ENCODE measurements at regions not wholly inside any gene's neighbourhood (a gene's known extent, or its start where the extent isn't known, plus 50 kb on each side); places are given as distances from the start of the nearest gene placed in this dataset.

DNA sequence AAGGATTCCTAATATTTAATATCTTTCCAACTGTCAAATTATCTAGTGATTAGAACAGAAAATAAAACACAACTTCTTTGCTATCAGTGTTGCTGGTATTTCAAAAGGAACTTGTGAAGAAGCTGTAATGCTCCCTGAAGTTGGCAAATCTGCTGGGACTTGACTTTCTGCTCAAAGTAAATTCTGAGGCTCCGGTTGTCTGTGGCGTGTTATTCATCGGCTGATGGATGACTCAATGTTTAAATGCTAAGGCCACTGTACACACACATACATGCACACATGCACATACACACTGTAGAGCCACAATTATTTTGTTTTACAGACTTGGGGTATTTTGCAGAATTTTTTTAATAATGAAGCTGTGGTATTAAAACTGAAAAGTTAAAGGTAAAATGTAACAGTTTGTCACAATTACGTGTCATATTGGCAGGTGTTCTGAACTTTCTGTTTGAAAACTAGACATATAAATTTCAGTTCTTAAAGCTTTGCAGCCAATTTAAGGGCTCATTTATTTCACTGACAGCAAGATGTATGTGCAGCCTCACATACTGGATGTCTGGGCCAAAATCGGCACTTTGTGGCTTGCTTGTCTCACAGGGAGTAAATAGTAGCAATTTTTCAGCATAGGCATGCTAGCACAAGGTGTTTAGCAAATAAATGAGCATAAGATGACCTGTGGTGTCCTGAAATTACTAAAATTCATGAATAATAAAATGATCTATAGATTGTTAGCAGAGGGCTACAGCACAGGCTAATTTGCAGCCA lies 1691.7 kb upstream of the PCDH20 start:
- H3K9me3 ChIP-seq = peaks cover 13% of the 10 kb centered on the region
- H3K4me3 ChIP-seq = no peak overlapping the region
- no peaks in the 10 kb centered on the region for H3K36me3 ChIP-seq (ENCODE audit: low read depth)
- DNase-seq = no peak
- intact Hi-C loops (cut with DNase I, micrococcal nuclease) = no loop called here
- H3K4me1 ChIP-seq (ENCODE audit: low read depth) = no peaks in the 10 kb centered on the region
- ATAC-seq = no peak
- TF ChIP-seq CTCF (IDR thresholded peaks at IDR 0.05) = no peak

DNA sequence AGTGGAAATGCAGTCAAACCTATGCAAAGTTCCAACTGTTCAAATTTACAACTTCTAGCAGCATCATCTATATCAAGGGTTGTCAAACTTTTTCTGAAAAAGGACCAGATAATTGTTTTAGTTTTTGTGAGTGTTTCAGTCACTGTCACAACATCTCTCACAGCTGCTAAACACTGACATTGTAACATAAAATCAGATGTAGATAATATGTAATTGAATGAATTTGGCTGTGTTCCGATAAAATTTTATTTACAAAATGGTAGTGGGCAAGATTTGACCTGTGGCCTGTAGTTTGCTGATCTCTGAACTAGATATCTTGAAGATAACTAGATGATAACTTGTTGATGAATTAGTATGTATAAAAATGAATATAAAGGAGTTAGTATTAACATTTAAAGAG lies 1679.1 kb upstream of the PCDH20 start:
- peaks cover 16% of the 10 kb centered on the region for H3K9me3 ChIP-seq
- DNase-seq = no peak
- no peaks in the 10 kb centered on the region for H3K4me1 ChIP-seq (ENCODE audit: low read depth)
- intact Hi-C loops (cut with DNase I, micrococcal nuclease) = no loop called here
- no peaks in the 10 kb centered on the region for H3K36me3 ChIP-seq (ENCODE audit: low read depth)
- no peak for TF ChIP-seq CTCF (IDR thresholded peaks at IDR 0.05)
- no peak for ATAC-seq
- no peak overlapping the region for H3K4me3 ChIP-seq

GRCh38 chr13:63093907-63094469 lies 1678.3 kb upstream of the PCDH20 start:
- Histone ChIP-seq H3K4me3 (no peak overlapping the region), H3K9me3 (peaks cover 12% of the 10 kb centered on the region), H3K36me3 (ENCODE audit: low read depth) (no peaks in the 10 kb centered on the region), H3K4me1 (ENCODE audit: low read depth) (no peaks in the 10 kb centered on the region)
- ATAC-seq (no peak), DNase-seq (no peak)
- no peak for TF ChIP-seq CTCF (IDR thresholded peaks at IDR 0.05)
- intact Hi-C loops (cut with DNase I, micrococcal nuclease) = no loop called here

GRCh38 chr13:63092456-63092855 lies 1676.8 kb upstream of the PCDH20 start:
- peaks cover 7% of the 10 kb centered on the region for H3K9me3 ChIP-seq
- no peaks in the 10 kb centered on the region for H3K4me1 ChIP-seq (ENCODE audit: low read depth)
- DNase-seq = no peak
- H3K36me3 ChIP-seq (ENCODE audit: low read depth) = no peaks in the 10 kb centered on the region
- H3K4me3 ChIP-seq = no peak overlapping the region
- no peak for TF ChIP-seq CTCF (IDR thresholded peaks at IDR 0.05)
- no peak for ATAC-seq
- intact Hi-C loops (cut with DNase I, micrococcal nuclease) = no loop called here

GRCh38 chr13:63090524-63090923 lies 1674.9 kb upstream of the PCDH20 start:
- Histone ChIP-seq H3K4me1 (ENCODE audit: low read depth) (no peaks in the 10 kb centered on the region), H3K9me3 (peaks cover 13% of the 10 kb centered on the region), H3K36me3 (ENCODE audit: low read depth) (no peaks in the 10 kb centered on the region), H3K4me3 (no peak overlapping the region)
- DNase-seq = no peak
- no peak for ATAC-seq
- TF ChIP-seq CTCF (IDR thresholded peaks at IDR 0.05) = no peak
- intact Hi-C loops (cut with DNase I, micrococcal nuclease) = no loop called here

Measured in mucosa of descending colon (tissue), 3 donors.